ENCODE measurements at regions not wholly inside any gene's neighbourhood (a gene's known extent, or its start where the extent isn't known, plus 50 kb on each side); places are given as distances from the start of the nearest gene placed in this dataset.

- no peak for TF ChIP-seq SIN3A (IDR thresholded peaks at IDR 0.05; ENCODE audit: borderline replicate concordance, insufficient read depth, low read length)
- no peak for TF ChIP-seq POLR2AphosphoS5 (IDR thresholded peaks at IDR 0.05; ENCODE audit: low read depth, low read length)
- no peak for TF ChIP-seq TAF1 (IDR thresholded peaks at IDR 0.05; ENCODE audit: borderline replicate concordance, insufficient read depth, low read length)
- no peak for TF ChIP-seq FOXP2 (optimal IDR thresholded peaks at IDR 0.05; ENCODE audit: borderline replicate concordance, extremely low read depth, extremely low read length, insufficient read depth)
- TF ChIP-seq REST (IDR thresholded peaks at IDR 0.05; ENCODE audit: insufficient read depth in 1 of 2, low read depth in 2 of 2, low read length in 2 of 2): no peak
These were observed 108.7 kb upstream of the LCORL start for GRCh38 chr4:18130256-18130655.

- TF ChIP-seq POLR2AphosphoS5 (IDR thresholded peaks at IDR 0.05; ENCODE audit: low read depth, low read length) (no peak), FOXP2 (optimal IDR thresholded peaks at IDR 0.05; ENCODE audit: borderline replicate concordance, extremely low read depth, extremely low read length, insufficient read depth) (no peak), REST (IDR thresholded peaks at IDR 0.05; ENCODE audit: insufficient read depth in 1 of 2, low read depth in 2 of 2, low read length in 2 of 2) (no peak), SIN3A (IDR thresholded peaks at IDR 0.05; ENCODE audit: borderline replicate concordance, insufficient read depth, low read length) (no peak), TAF1 (IDR thresholded peaks at IDR 0.05; ENCODE audit: borderline replicate concordance, insufficient read depth, low read length) (no peak)
These were observed 106.7 kb upstream of the LCORL start for GRCh38 chr4:18128241-18128640.

GRCh38 chr4:18127030-18127429 lies 105.5 kb upstream of the LCORL start:
- no peak for TF ChIP-seq TAF1 (IDR thresholded peaks at IDR 0.05; ENCODE audit: borderline replicate concordance, insufficient read depth, low read length)
- TF ChIP-seq POLR2AphosphoS5 (IDR thresholded peaks at IDR 0.05; ENCODE audit: low read depth, low read length): no peak
- no peak for TF ChIP-seq SIN3A (IDR thresholded peaks at IDR 0.05; ENCODE audit: borderline replicate concordance, insufficient read depth, low read length)
- TF ChIP-seq FOXP2 (optimal IDR thresholded peaks at IDR 0.05; ENCODE audit: borderline replicate concordance, extremely low read depth, extremely low read length, insufficient read depth): no peak
- TF ChIP-seq REST (IDR thresholded peaks at IDR 0.05; ENCODE audit: insufficient read depth in 1 of 2, low read depth in 2 of 2, low read length in 2 of 2): no peak

- TF ChIP-seq FOXP2 (optimal IDR thresholded peaks at IDR 0.05; ENCODE audit: borderline replicate concordance, extremely low read depth, extremely low read length, insufficient read depth): no peak
- TF ChIP-seq REST (IDR thresholded peaks at IDR 0.05; ENCODE audit: insufficient read depth in 1 of 2, low read depth in 2 of 2, low read length in 2 of 2): no peak
- TF ChIP-seq SIN3A (IDR thresholded peaks at IDR 0.05; ENCODE audit: borderline replicate concordance, insufficient read depth, low read length): no peak
- TF ChIP-seq POLR2AphosphoS5 (IDR thresholded peaks at IDR 0.05; ENCODE audit: low read depth, low read length): no peak
These were observed 92.3 kb upstream of the LCORL start for GRCh38 chr4:18113710-18114331.

GRCh38 chr4:18111081-18111480 lies 89.5 kb upstream of the LCORL start:
- TF ChIP-seq TAF1 (IDR thresholded peaks at IDR 0.05; ENCODE audit: borderline replicate concordance, insufficient read depth, low read length) (no peak), POLR2AphosphoS5 (IDR thresholded peaks at IDR 0.05; ENCODE audit: low read depth, low read length) (no peak), FOXP2 (optimal IDR thresholded peaks at IDR 0.05; ENCODE audit: borderline replicate concordance, extremely low read depth, extremely low read length, insufficient read depth) (no peak), REST (IDR thresholded peaks at IDR 0.05; ENCODE audit: insufficient read depth in 1 of 2, low read depth in 2 of 2, low read length in 2 of 2) (no peak), SIN3A (IDR thresholded peaks at IDR 0.05; ENCODE audit: borderline replicate concordance, insufficient read depth, low read length) (no peak)

Measured in PFSK-1 (cell line).